Keratinocyte (primary cell): ENCODE measurements at regions not wholly inside any gene's neighbourhood (a gene's known extent, or its start where the extent isn't known, plus 50 kb on each side); places are given as distances from the start of the nearest gene placed in this dataset.

Experiments used
- DNase-seq: peaks from one replicate; pipeline ENCODE4 v3.0.0-alpha.2; 2011; ENCODE audit warnings: low read depth, missing footprints, low spot score
- FAIRE-seq: peaks from 2 replicates; lab custom pipeline; 2011; peaks lifted over from hg19 to GRCh38; lab: Jason Lieb, UNC
- H2AFZ ChIP-seq: 2 replicates; pipeline ENCODE4 v1.6.0; 2012; ENCODE audit warnings: low read length, control low read depth, inconsistent platforms; ENCODE audit not compliant: control insufficient read depth
- H3K27ac ChIP-seq: 2 replicates; pipeline ENCODE4 v1.5.1; 2011; ENCODE audit warnings: low read length; ENCODE audit not compliant: control insufficient read depth, insufficient read depth
- H3K27me3 ChIP-seq: 3 replicates; pipeline ENCODE4 v1.6.0; 2011; ENCODE audit warnings: low read length; ENCODE audit not compliant: control insufficient read depth, insufficient read depth; ENCODE audit errors: extremely low read depth
- H3K36me3 ChIP-seq, 2 experiments: 2 replicates in 1 of 2; 3 replicates in 1 of 2; pipeline ENCODE4 v1.5.1; 2011; ENCODE audit warnings: low read length in 2 of 2, mild to moderate bottlenecking in 1 of 2; ENCODE audit not compliant: control insufficient read depth in 2 of 2, insufficient read depth in 2 of 2; ENCODE audit errors: extremely low read depth in 1 of 2
- H3K4me1 ChIP-seq: 3 replicates; pipeline ENCODE4 v1.5.1; 2011; ENCODE audit warnings: low read length; ENCODE audit not compliant: control insufficient read depth, insufficient read depth; ENCODE audit errors: extremely low read depth
- H3K4me2 ChIP-seq: 3 replicates; pipeline ENCODE4 v1.6.0; 2011; ENCODE audit warnings: low read depth, low read length; ENCODE audit not compliant: control insufficient read depth, insufficient read depth; ENCODE audit errors: extremely low read depth
- H3K4me3 ChIP-seq, 3 experiments: fragments of 200-600 bp in 1 of 3; sonication (generic) in 1 of 3; 2 replicates in 2 of 3; 3 replicates in 1 of 3; pipeline ENCODE4 v1.5.1; 2011 to 2016; ENCODE audit warnings: low read length in 3 of 3, mild to moderate bottlenecking in 3 of 3, control low read depth in 2 of 3, inconsistent platforms in 1 of 3, low read depth in 1 of 3, mixed read lengths in 1 of 3, mixed run types in 1 of 3, moderate library complexity in 1 of 3; ENCODE audit not compliant: control insufficient read depth in 2 of 3, insufficient read depth in 2 of 3; ENCODE audit errors: extremely low read depth in 1 of 3
- H3K79me2 ChIP-seq: 2 replicates; pipeline ENCODE4 v1.6.0; 2012; ENCODE audit warnings: low read length; ENCODE audit not compliant: control insufficient read depth, insufficient read depth
- H3K9ac ChIP-seq: 3 replicates; pipeline ENCODE4 v1.6.0; 2011; ENCODE audit warnings: low read length; ENCODE audit not compliant: control insufficient read depth, insufficient read depth; ENCODE audit errors: extremely low read depth
- H3K9me1 ChIP-seq: 3 replicates; pipeline ENCODE4 v1.6.0; 2011; ENCODE audit warnings: low read length; ENCODE audit not compliant: control insufficient read depth, insufficient read depth; ENCODE audit errors: extremely low read depth
- H3K9me3 ChIP-seq: 2 replicates; pipeline ENCODE4 v1.5.1; 2012; ENCODE audit warnings: low read depth, low read length; ENCODE audit not compliant: control insufficient read depth
- H4K20me1 ChIP-seq: 3 replicates; pipeline ENCODE4 v1.6.0; 2011; ENCODE audit warnings: low read length; ENCODE audit not compliant: control insufficient read depth, insufficient read depth; ENCODE audit errors: extremely low read depth
- EZH2 ChIP-seq: IDR thresholded peaks from one replicate; pipeline ENCODE4 v1.6.1; 2012; ENCODE audit warnings: inconsistent platforms, mild to moderate bottlenecking, low read length, moderate library complexity
- dilution Hi-C: fragments of 300-500 bp; cut with MboI; formaldehyde crosslinking; loops from one replicate; pipeline ENCODE4 v1.7.0; 2020; ENCODE audit warnings: low sequenced_read_pairs; ENCODE audit not compliant: extremely low pct_ligation_motif_present
- TF ChIP-seq, protein P1 (sequence below), 3 experiments: IDR thresholded peaks in 1 of 3; conservative IDR thresholded peaks in 1 of 3; optimal IDR thresholded peaks in 1 of 3; 2 replicates in 2 of 3; 3 replicates in 1 of 3; pipeline versions ENCODE3 to v1.5.1; 2011; ENCODE audit warnings: low read length in 3 of 3, mild to moderate bottlenecking in 3 of 3, moderate library complexity in 2 of 3, control low read depth in 1 of 3, inconsistent platforms in 1 of 3; ENCODE audit not compliant: insufficient read depth in 2 of 3; ENCODE audit errors: extremely low read depth in 1 of 3

DNA sequence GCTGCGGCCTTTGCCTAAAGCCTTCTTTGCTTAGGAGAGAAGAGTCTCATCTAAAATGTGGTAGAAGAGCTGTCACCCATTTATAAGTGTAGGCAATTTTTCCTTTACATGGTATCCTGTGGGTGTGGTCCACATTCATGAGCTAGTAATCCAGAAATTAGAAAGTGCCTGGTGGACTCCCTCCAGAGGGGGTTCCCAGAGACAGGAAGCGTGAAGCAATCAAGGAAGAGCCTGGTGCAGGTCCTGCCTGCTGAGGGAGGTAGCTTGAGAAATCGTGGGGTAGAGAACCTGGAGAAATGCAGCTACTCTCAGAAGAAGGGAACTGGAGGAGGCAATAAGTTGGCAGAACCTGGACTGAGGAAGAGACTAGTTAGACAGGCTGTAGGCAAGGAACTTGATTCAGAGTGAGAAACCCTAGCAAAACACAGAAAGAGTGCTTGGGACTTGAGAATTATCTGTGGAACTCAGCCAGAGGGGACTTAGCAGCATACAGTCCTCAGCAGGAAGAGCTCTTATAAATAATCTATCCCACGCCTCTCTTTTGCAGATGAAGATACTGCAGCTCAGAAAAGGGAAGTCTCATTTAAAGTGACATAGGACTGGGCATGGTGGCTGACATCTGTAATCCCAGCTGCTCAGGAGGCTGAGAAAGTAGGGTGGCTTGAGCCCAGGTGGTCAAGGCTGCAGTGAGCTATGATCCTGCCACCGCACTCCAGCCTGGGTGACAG is 182.4 kb upstream of the CCND2 start:
- Histone ChIP-seq H3K9me3 (no peaks in the 10 kb centered on the region), H3K9me1 (no peaks in the 10 kb centered on the region), H3K4me2 (no peak overlapping the region), H3K4me3 (no peak overlapping the region), H3K9ac (no peak overlapping the region), H3K4me1 (no peaks in the 10 kb centered on the region), H3K27me3 (no peaks in the 10 kb centered on the region), H3K79me2 (no peaks in the 10 kb centered on the region), H2AFZ (no peak overlapping the region), H3K36me3 (no peaks in the 10 kb centered on the region), H3K27ac (no peak overlapping the region), H4K20me1 (no peaks in the 10 kb centered on the region)
- FAIRE-seq (no peak), DNase-seq (no peak)
- TF ChIP-seq EZH2: no peak
- TF ChIP-seq, protein P1, sequence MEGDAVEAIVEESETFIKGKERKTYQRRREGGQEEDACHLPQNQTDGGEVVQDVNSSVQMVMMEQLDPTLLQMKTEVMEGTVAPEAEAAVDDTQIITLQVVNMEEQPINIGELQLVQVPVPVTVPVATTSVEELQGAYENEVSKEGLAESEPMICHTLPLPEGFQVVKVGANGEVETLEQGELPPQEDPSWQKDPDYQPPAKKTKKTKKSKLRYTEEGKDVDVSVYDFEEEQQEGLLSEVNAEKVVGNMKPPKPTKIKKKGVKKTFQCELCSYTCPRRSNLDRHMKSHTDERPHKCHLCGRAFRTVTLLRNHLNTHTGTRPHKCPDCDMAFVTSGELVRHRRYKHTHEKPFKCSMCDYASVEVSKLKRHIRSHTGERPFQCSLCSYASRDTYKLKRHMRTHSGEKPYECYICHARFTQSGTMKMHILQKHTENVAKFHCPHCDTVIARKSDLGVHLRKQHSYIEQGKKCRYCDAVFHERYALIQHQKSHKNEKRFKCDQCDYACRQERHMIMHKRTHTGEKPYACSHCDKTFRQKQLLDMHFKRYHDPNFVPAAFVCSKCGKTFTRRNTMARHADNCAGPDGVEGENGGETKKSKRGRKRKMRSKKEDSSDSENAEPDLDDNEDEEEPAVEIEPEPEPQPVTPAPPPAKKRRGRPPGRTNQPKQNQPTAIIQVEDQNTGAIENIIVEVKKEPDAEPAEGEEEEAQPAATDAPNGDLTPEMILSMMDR (optimal IDR thresholded peaks at IDR 0.05 in 1 of 3, IDR thresholded peaks at IDR 0.05 in 1 of 3, conservative IDR thresholded peaks at IDR 0.05 in 1 of 3; ENCODE audit: extremely low read depth in 1 of 3, insufficient read depth in 2 of 3, low read length in 3 of 3): no peak
- dilution Hi-C loops: no loop called here

DNA sequence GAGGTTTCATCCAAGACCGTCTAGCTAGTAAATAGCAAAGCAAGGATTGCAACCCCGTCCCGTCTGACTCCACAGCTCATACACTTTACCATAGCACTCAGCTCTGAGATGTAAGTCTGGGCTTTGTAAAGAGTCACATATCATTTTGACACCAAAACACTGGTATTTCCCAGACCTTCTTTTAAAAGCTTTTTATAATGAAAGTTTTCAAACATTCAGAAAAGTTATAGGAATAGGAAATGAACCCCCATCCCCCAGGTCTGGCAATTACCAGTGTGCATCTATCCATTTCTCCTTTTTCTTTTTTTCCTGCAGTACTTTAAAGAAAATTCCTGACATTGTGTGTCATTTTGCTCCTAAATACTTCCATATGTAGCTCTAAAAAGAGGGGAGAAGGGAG is 183.6 kb upstream of the CCND2 start:
- no peak for TF ChIP-seq EZH2
- Histone ChIP-seq H3K9ac (no peak overlapping the region), H3K79me2 (no peaks in the 10 kb centered on the region), H3K9me1 (no peaks in the 10 kb centered on the region), H2AFZ (no peak overlapping the region), H3K36me3 (no peaks in the 10 kb centered on the region), H3K27me3 (no peaks in the 10 kb centered on the region), H3K4me3 (no peak overlapping the region), H4K20me1 (no peaks in the 10 kb centered on the region), H3K4me1 (no peaks in the 10 kb centered on the region), H3K9me3 (no peaks in the 10 kb centered on the region), H3K27ac (no peak overlapping the region), H3K4me2 (no peak overlapping the region)
- DNase-seq (no peak), FAIRE-seq (no peak)
- dilution Hi-C loops: no loop called here
